NCI-H524 (cell line): ENCODE measurements at regions not wholly inside any gene's neighbourhood (a gene's known extent, or its start where the extent isn't known, plus 50 kb on each side); places are given as distances from the start of the nearest gene placed in this dataset.

ENCODE experiments used
- DNase-seq, 2 experiments: peaks; one replicate each; lab custom pipeline; 2025; lab: John Stamatoyannopoulos, UW

- DNase-seq: peak; percentile 8 to 59
Observed at GRCh38 chr5:93791518-93791972, 50.1 kb upstream of the POU5F2 start.
